DMS 273 (cell line): ENCODE measurements at regions not wholly inside any gene's neighbourhood (a gene's known extent, or its start where the extent isn't known, plus 50 kb on each side); places are given as distances from the start of the nearest gene placed in this dataset.
"Not testable (repeated sequence)": the region's sequence is repeated elsewhere in the genome, so short reads cannot be mapped to it uniquely, and the experiment has no call there.

ENCODE experiments used
- DNase-seq: peaks from one replicate; lab custom pipeline; 2025; ENCODE audit not compliant: unreplicated experiment; lab: John Stamatoyannopoulos, UW

- DNase-seq: no peak
These were observed 106.1 kb upstream of the STC2 start for GRCh38 chr5:173434270-173434669.

- no peak for DNase-seq
These were observed 102.2 kb upstream of the STC2 start for GRCh38 chr5:173430394-173430793.

GRCh38 chr5:173429489-173430150 lies 101.4 kb upstream of the STC2 start:
- no peak for DNase-seq

GRCh38 chr5:173423452-173424117 lies 95.4 kb upstream of the STC2 start:
- no peak for DNase-seq

- no peak for DNase-seq
These were observed 91.9 kb upstream of the STC2 start for GRCh38 chr5:173420108-173420507.

GRCh38 chr5:173413471-173413982 lies 85.3 kb upstream of the STC2 start:
- no peak for DNase-seq

GRCh38 chr5:173412566-173412965 lies 84.4 kb upstream of the STC2 start:
- DNase-seq: no peak

GRCh38 chr5:173411791-173412555 lies 83.8 kb upstream of the STC2 start:
- DNase-seq: no peak

- no peak for DNase-seq
These were observed 82.4 kb upstream of the STC2 start for GRCh38 chr5:173410459-173411233.

- DNase-seq: no peak
These were observed 80.7 kb upstream of the STC2 start for GRCh38 chr5:173408946-173409345.

- no peak for DNase-seq
These were observed 71.6 kb upstream of the STC2 start for GRCh38 chr5:173399851-173400250.

- DNase-seq: no peak
These were observed 69.3 kb upstream of the STC2 start for GRCh38 chr5:173397516-173397915.

- DNase-seq: peak; percentile 12
These were observed 68.2 kb upstream of the STC2 start for GRCh38 chr5:173396311-173396993.

- no peak for DNase-seq
These were observed 67.7 kb upstream of the STC2 start for GRCh38 chr5:173395933-173396308.

GRCh38 chr5:173395257-173395932 lies 67.2 kb upstream of the STC2 start:
- no peak for DNase-seq

GRCh38 chr5:173394701-173395100 lies 66.5 kb upstream of the STC2 start:
- no peak for DNase-seq

GRCh38 chr5:173392172-173392571 lies 64.0 kb upstream of the STC2 start:
- no peak for DNase-seq

- no peak for DNase-seq
These were observed 62.8 kb upstream of the STC2 start for GRCh38 chr5:173391031-173391430.

- DNase-seq: not testable (repeated sequence)
These were observed 59.1 kb upstream of the STC2 start for GRCh38 chr5:173387293-173387692.

GRCh38 chr5:173385832-173386360 lies 57.7 kb upstream of the STC2 start:
- no peak for DNase-seq
